NCI-H524 treated with DMSO at 0.1 percent for 48 hours (cell line): ENCODE measurements at regions not wholly inside any gene's neighbourhood (a gene's known extent, or its start where the extent isn't known, plus 50 kb on each side); places are given as distances from the start of the nearest gene placed in this dataset.
"Not testable (repeated sequence)": the region's sequence is repeated elsewhere in the genome, so short reads cannot be mapped to it uniquely, and the experiment has no call there.

ENCODE experiments used
- DNase-seq: peaks from one replicate; lab custom pipeline; 2025; lab: John Stamatoyannopoulos, UW

GRCh38 chr1:221025956-221026355 is 146.7 kb downstream of the HLX start:
- DNase-seq = no peak

- DNase-seq = no peak
Observed at GRCh38 chr1:221029981-221030649, 150.9 kb downstream of the HLX start.

GRCh38 chr1:221030990-221031389 is 151.7 kb downstream of the HLX start:
- DNase-seq = no peak

- no peak for DNase-seq
Observed at GRCh38 chr1:221031458-221032203, 152.4 kb downstream of the HLX start.

- no peak for DNase-seq
Observed at GRCh38 chr1:221032204-221032585, 153.0 kb downstream of the HLX start.

GRCh38 chr1:221032637-221033280 is 153.5 kb downstream of the HLX start:
- DNase-seq = no peak

GRCh38 chr1:221035662-221036153 is 156.5 kb downstream of the HLX start:
- no peak for DNase-seq

- no peak for DNase-seq
Observed at GRCh38 chr1:221039616-221040015, 160.4 kb downstream of the HLX start.

- no peak for DNase-seq
Observed at GRCh38 chr1:221040101-221040500, 160.9 kb downstream of the HLX start.

- DNase-seq = no peak
Observed at GRCh38 chr1:221040691-221041285, 161.5 kb downstream of the HLX start.

GRCh38 chr1:221044538-221044937 is 165.3 kb downstream of the HLX start:
- no peak for DNase-seq

GRCh38 chr1:221045151-221045550 is 165.9 kb downstream of the HLX start:
- DNase-seq = no peak

GRCh38 chr1:221045842-221046831 is 166.9 kb downstream of the HLX start:
- DNase-seq = no peak

- DNase-seq = not testable (repeated sequence)
Observed at GRCh38 chr1:221051391-221051790, 172.1 kb downstream of the HLX start.

- no peak for DNase-seq
Observed at GRCh38 chr1:221053889-221054288, 174.6 kb downstream of the HLX start.

GRCh38 chr1:221059506-221059905 is 180.3 kb downstream of the HLX start:
- DNase-seq = no peak

- DNase-seq = no peak
Observed at GRCh38 chr1:221063651-221064050, 184.4 kb downstream of the HLX start.

GRCh38 chr1:221066351-221067001 is 187.2 kb downstream of the HLX start:
- DNase-seq = no peak

- no peak for DNase-seq
Observed at GRCh38 chr1:221067721-221068120, 188.5 kb downstream of the HLX start.

- no peak for DNase-seq
Observed at GRCh38 chr1:221069178-221069903, 190.1 kb downstream of the HLX start.
